WTC11 (cell line): ENCODE measurements at regions not wholly inside any gene's neighbourhood (a gene's known extent, or its start where the extent isn't known, plus 50 kb on each side); places are given as distances from the start of the nearest gene placed in this dataset.

ENCODE experiments used
- ATAC-seq: fragments of 200-7000 bp; cut with Tn5 transposase; 2 replicates; pipeline ENCODE4 v1.10.0; 2021; ENCODE audit warnings: mild to moderate bottlenecking, moderate library complexity
- CTCF ChIA-PET: fragments of 300-600 bp; sonication (Branson Sonifier 250); formaldehyde crosslinking; loops from one replicate; lab custom pipeline; 2021; ENCODE audit warnings: antibody characterized with exemption; lab: Charles Lee
- POLR2A ChIA-PET: fragments of 350-600 bp; sonication (Branson Sonifier 250); formaldehyde crosslinking; loops from one replicate; lab custom pipeline; 2021; ENCODE audit warnings: antibody characterized with exemption; lab: Charles Lee
- DNase-seq: peaks from one replicate; pipeline ENCODE4 v3.0.0; 2021; ENCODE audit warnings: low spot score
- H3K27ac Mint-ChIP-seq: 2 replicates; pipeline ENCODE4 v1.8.0; 2021; ENCODE audit warnings: mixed read lengths
- H3K27me3 Mint-ChIP-seq: 2 replicates; pipeline ENCODE4 v1.8.0; 2021; ENCODE audit warnings: low read depth, mild to moderate bottlenecking, moderate library complexity, mixed read lengths
- H3K36me3 Mint-ChIP-seq: 2 replicates; pipeline ENCODE4 v1.8.0; 2021; ENCODE audit warnings: mixed read lengths
- H3K4me1 Mint-ChIP-seq: 2 replicates; pipeline ENCODE4 v1.8.0; 2022; ENCODE audit warnings: mixed read lengths
- H3K4me3 Mint-ChIP-seq: 2 replicates; pipeline ENCODE4 v1.8.0; 2021; ENCODE audit warnings: mild to moderate bottlenecking, moderate library complexity, mixed read lengths
- H3K9me3 Mint-ChIP-seq: 2 replicates; pipeline ENCODE4 v1.8.0; 2021; ENCODE audit warnings: mixed read lengths
- ELF4 ChIP-seq: sonication (generic); formaldehyde crosslinking; IDR thresholded peaks from 2 replicates; pipeline ENCODE4 v1.8.1; 2022; ENCODE audit warnings: low read depth, mild to moderate bottlenecking, moderate library complexity, missing genetic modification reagents
- FOXP1 ChIP-seq: sonication (generic); formaldehyde crosslinking; IDR thresholded peaks from 2 replicates; pipeline ENCODE4 v1.8.0; 2022; ENCODE audit warnings: missing genetic modification reagents, mild to moderate bottlenecking, moderate library complexity, borderline replicate concordance
- MXD4 ChIP-seq: fragments of 250-450 bp; sonication (Bioruptor Pico); IDR thresholded peaks from 2 replicates; pipeline ENCODE4 v1.8.0; 2021; ENCODE audit warnings: mild to moderate bottlenecking, moderate library complexity, borderline replicate concordance
- NFATC4 ChIP-seq: fragments of 250-450 bp; sonication (Bioruptor Pico); IDR thresholded peaks from 2 replicates; pipeline ENCODE4 v1.9.0; 2021; ENCODE audit warnings: mild to moderate bottlenecking
- NR2C2 ChIP-seq: sonication (generic); formaldehyde crosslinking; IDR thresholded peaks from 2 replicates; pipeline ENCODE4 v1.8.0; 2022; ENCODE audit warnings: mild to moderate bottlenecking, missing genetic modification reagents
- PRRX2 ChIP-seq: fragments of 250-450 bp; sonication (Bioruptor Pico); IDR thresholded peaks from 2 replicates; pipeline ENCODE4 v1.8.0; 2021; ENCODE audit warnings: mild to moderate bottlenecking
- RELA ChIP-seq: sonication (generic); formaldehyde crosslinking; IDR thresholded peaks from 2 replicates; pipeline ENCODE4 v1.8.1; 2022; ENCODE audit warnings: missing genetic modification reagents, mild to moderate bottlenecking, borderline replicate concordance
- SMAD4 ChIP-seq: sonication (generic); formaldehyde crosslinking; IDR thresholded peaks from 2 replicates; pipeline ENCODE4 v1.8.0; 2022; ENCODE audit warnings: mild to moderate bottlenecking, missing genetic modification reagents
- SOX15 ChIP-seq: fragments of 250-450 bp; sonication (Bioruptor Pico); IDR thresholded peaks from 2 replicates; pipeline ENCODE4 v1.9.0; 2021; ENCODE audit warnings: mild to moderate bottlenecking
- TEAD4 ChIP-seq: sonication (generic); formaldehyde crosslinking; IDR thresholded peaks from 2 replicates; pipeline ENCODE4 v1.8.0; 2022; ENCODE audit warnings: mild to moderate bottlenecking, missing genetic modification reagents
- ZNF416 ChIP-seq: fragments of 250-450 bp; sonication (Bioruptor Pico); IDR thresholded peaks from 2 replicates; pipeline ENCODE4 v1.9.0; 2021; ENCODE audit warnings: mild to moderate bottlenecking, inconsistent platforms
- TF ChIP-seq, protein P1 (sequence below): sonication (generic); formaldehyde crosslinking; conservative IDR thresholded peaks from 2 replicates; pipeline ENCODE4 v1.8.1; 2023; ENCODE audit warnings: mild to moderate bottlenecking, low read depth, missing genetic modification reagents, moderate library complexity
- TF ChIP-seq, protein P2 (sequence below): fragments of 250-450 bp; sonication (Bioruptor Pico); IDR thresholded peaks from 2 replicates; pipeline ENCODE4 v2.1.2; 2022; ENCODE audit warnings: mild to moderate bottlenecking, moderate library complexity
- TF ChIP-seq, protein P3 (sequence below): fragments of 250-450 bp; sonication (Bioruptor Pico); IDR thresholded peaks from 2 replicates; pipeline ENCODE4 v1.9.0; 2021; ENCODE audit warnings: mild to moderate bottlenecking, borderline replicate concordance
- TF ChIP-seq, protein P4 (sequence below): fragments of 250-450 bp; sonication (Bioruptor Pico); IDR thresholded peaks from 2 replicates; pipeline ENCODE4 v1.9.0; 2021; ENCODE audit warnings: mild to moderate bottlenecking
- TF ChIP-seq, protein P5 (sequence below): sonication (generic); formaldehyde crosslinking; IDR thresholded peaks from 2 replicates; pipeline ENCODE4 v1.8.1; 2023; ENCODE audit warnings: mild to moderate bottlenecking, missing genetic modification reagents

DNA sequence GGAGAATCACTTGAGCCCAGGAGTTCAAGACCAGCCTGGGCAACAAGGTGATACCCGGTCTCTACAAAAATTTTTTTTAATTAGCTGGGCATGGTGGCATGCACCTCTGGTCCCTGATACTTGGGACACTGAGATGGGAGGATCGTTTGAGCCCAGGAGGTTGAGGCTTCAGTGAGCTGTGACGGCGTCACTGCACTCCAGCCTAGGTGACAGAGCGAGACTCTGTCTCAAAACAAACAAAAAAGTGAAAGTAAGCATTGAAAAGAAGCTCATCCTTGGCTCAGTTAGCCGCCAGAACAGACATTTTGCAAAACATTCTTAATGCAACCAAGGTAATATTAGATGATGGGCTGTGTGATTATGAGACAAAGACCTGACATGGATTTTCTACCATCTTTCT is 223.3 kb upstream of the VCX3A start:
- Mint-ChIP-seq H3K27me3 (no peaks in the 10 kb centered on the region), H3K4me3 (no peak overlapping the region), H3K4me1 (peaks cover 7% of the 10 kb centered on the region), H3K27ac (no peak overlapping the region), H3K9me3 (peaks cover 28% of the 10 kb centered on the region), H3K36me3 (peaks cover 16% of the 10 kb centered on the region)
- ChIA-PET CTCF (no interaction called here), POLR2A (no interaction called here)
- no peak for ATAC-seq
- no peak for DNase-seq
- no peak for TF ChIP-seq MXD4 (CRISPR knock-in tag)

DNA sequence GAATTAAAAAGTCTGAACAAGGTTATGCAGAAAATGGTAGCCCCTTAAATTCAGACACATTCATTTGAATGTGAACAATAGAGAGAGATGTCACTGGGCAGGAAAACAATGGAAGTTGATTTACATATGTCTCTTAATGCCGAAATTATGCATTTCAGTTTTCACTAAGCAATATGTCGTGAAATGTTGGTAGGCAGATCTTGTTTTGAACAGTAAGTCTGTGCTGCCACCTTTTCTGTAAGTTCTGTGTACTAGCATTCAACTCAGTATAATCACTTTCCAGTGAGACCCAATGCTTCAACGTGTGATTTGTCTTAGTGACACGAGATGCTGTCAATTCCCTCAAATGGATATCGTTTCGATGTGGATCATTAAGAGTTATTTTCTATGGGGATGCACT is 222.7 kb upstream of the VCX3A start:
- Mint-ChIP-seq H3K36me3 (peaks cover 20% of the 10 kb centered on the region), H3K9me3 (peaks cover 32% of the 10 kb centered on the region), H3K27me3 (no peaks in the 10 kb centered on the region), H3K27ac (no peak overlapping the region)
- CTCF ChIA-PET, result no interaction called here
- POLR2A ChIA-PET, result no interaction called here
- DNase-seq, result no peak
- TF ChIP-seq PRRX2 (CRISPR knock-in tag) (no peak), NR2C2 (CRISPR knock-in tag) (no peak), FOXP1 (no peak), ELF4 (CRISPR knock-in tag) (no peak), SOX15 (CRISPR knock-in tag) (no peak), TEAD4 (no peak), RELA (CRISPR knock-in tag) (no peak), ZNF416 (CRISPR knock-in tag) (no peak), SMAD4 (no peak), NFATC4 (CRISPR knock-in tag) (no peak)
- TF ChIP-seq, protein P1, sequence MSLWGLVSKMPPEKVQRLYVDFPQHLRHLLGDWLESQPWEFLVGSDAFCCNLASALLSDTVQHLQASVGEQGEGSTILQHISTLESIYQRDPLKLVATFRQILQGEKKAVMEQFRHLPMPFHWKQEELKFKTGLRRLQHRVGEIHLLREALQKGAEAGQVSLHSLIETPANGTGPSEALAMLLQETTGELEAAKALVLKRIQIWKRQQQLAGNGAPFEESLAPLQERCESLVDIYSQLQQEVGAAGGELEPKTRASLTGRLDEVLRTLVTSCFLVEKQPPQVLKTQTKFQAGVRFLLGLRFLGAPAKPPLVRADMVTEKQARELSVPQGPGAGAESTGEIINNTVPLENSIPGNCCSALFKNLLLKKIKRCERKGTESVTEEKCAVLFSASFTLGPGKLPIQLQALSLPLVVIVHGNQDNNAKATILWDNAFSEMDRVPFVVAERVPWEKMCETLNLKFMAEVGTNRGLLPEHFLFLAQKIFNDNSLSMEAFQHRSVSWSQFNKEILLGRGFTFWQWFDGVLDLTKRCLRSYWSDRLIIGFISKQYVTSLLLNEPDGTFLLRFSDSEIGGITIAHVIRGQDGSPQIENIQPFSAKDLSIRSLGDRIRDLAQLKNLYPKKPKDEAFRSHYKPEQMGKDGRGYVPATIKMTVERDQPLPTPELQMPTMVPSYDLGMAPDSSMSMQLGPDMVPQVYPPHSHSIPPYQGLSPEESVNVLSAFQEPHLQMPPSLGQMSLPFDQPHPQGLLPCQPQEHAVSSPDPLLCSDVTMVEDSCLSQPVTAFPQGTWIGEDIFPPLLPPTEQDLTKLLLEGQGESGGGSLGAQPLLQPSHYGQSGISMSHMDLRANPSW (CRISPR knock-in tag), result no peak
- TF ChIP-seq, protein P2, sequence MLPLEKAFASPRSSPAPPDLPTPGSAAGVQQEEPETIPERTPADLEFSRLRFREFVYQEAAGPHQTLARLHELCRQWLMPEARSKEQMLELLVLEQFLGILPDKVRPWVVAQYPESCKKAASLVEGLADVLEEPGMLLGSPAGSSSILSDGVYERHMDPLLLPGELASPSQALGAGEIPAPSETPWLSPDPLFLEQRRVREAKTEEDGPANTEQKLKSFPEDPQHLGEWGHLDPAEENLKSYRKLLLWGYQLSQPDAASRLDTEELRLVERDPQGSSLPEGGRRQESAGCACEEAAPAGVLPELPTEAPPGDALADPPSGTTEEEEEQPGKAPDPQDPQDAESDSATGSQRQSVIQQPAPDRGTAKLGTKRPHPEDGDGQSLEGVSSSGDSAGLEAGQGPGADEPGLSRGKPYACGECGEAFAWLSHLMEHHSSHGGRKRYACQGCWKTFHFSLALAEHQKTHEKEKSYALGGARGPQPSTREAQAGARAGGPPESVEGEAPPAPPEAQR, result no peak
- TF ChIP-seq, protein P3, sequence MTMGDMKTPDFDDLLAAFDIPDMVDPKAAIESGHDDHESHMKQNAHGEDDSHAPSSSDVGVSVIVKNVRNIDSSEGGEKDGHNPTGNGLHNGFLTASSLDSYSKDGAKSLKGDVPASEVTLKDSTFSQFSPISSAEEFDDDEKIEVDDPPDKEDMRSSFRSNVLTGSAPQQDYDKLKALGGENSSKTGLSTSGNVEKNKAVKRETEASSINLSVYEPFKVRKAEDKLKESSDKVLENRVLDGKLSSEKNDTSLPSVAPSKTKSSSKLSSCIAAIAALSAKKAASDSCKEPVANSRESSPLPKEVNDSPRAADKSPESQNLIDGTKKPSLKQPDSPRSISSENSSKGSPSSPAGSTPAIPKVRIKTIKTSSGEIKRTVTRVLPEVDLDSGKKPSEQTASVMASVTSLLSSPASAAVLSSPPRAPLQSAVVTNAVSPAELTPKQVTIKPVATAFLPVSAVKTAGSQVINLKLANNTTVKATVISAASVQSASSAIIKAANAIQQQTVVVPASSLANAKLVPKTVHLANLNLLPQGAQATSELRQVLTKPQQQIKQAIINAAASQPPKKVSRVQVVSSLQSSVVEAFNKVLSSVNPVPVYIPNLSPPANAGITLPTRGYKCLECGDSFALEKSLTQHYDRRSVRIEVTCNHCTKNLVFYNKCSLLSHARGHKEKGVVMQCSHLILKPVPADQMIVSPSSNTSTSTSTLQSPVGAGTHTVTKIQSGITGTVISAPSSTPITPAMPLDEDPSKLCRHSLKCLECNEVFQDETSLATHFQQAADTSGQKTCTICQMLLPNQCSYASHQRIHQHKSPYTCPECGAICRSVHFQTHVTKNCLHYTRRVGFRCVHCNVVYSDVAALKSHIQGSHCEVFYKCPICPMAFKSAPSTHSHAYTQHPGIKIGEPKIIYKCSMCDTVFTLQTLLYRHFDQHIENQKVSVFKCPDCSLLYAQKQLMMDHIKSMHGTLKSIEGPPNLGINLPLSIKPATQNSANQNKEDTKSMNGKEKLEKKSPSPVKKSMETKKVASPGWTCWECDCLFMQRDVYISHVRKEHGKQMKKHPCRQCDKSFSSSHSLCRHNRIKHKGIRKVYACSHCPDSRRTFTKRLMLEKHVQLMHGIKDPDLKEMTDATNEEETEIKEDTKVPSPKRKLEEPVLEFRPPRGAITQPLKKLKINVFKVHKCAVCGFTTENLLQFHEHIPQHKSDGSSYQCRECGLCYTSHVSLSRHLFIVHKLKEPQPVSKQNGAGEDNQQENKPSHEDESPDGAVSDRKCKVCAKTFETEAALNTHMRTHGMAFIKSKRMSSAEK (CRISPR knock-in tag), result no peak
- TF ChIP-seq, protein P4, sequence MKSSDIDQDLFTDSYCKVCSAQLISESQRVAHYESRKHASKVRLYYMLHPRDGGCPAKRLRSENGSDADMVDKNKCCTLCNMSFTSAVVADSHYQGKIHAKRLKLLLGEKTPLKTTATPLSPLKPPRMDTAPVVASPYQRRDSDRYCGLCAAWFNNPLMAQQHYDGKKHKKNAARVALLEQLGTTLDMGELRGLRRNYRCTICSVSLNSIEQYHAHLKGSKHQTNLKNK (CRISPR knock-in tag), result no peak
- TF ChIP-seq, protein P5, sequence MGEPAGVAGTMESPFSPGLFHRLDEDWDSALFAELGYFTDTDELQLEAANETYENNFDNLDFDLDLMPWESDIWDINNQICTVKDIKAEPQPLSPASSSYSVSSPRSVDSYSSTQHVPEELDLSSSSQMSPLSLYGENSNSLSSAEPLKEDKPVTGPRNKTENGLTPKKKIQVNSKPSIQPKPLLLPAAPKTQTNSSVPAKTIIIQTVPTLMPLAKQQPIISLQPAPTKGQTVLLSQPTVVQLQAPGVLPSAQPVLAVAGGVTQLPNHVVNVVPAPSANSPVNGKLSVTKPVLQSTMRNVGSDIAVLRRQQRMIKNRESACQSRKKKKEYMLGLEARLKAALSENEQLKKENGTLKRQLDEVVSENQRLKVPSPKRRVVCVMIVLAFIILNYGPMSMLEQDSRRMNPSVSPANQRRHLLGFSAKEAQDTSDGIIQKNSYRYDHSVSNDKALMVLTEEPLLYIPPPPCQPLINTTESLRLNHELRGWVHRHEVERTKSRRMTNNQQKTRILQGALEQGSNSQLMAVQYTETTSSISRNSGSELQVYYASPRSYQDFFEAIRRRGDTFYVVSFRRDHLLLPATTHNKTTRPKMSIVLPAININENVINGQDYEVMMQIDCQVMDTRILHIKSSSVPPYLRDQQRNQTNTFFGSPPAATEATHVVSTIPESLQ (CRISPR knock-in tag), result no peak
- TF ChIP-seq, all 79 proteins: peak for 0
- Mint-ChIP-seq H3K4me3 (no peak overlapping the region), H3K4me1 (peaks cover 7% of the 10 kb centered on the region)
- no peak for ATAC-seq
